ENCODE measurements at regions not wholly inside any gene's neighbourhood (a gene's known extent, or its start where the extent isn't known, plus 50 kb on each side); places are given as distances from the start of the nearest gene placed in this dataset.
A peak's percentile ranks its signal among the peaks of the same experiment; 100 is the strongest.

- no peaks in the 10 kb centered on the region for H3K9me3 ChIP-seq (ENCODE audit: control insufficient read depth, insufficient read depth, low read depth, low read length)
- POLR2A ChIA-PET: no interaction called here
- H3K4me3 ChIP-seq (ENCODE audit: low read depth, low read length): no peak overlapping the region
- H3K36me3 ChIP-seq (ENCODE audit: control insufficient read depth in 2 of 2, insufficient read depth in 1 of 2, low read length in 2 of 2): no peaks in the 10 kb centered on the region
- H3K4me1 ChIP-seq (ENCODE audit: control insufficient read depth, insufficient read depth, low read length): no peaks in the 10 kb centered on the region
- CTCF ChIA-PET: interaction anchor here (1.0 kb wide), 1 partner anchor 12 kb away, joined by 3 read pairs; no protein-coding TSS in a partner anchor
- TF ChIP-seq GLI4 (tag by site-specific recombination; IDR thresholded peaks at IDR 0.05): no peak
- no peak for TF ChIP-seq SP7 (tag by site-specific recombination; IDR thresholded peaks at IDR 0.05)
- no peak for TF ChIP-seq ZNF654 (tag by site-specific recombination; IDR thresholded peaks at IDR 0.05; ENCODE audit: low read depth)
- peak; percentile 83 for TF ChIP-seq SETDB1 (IDR thresholded peaks at IDR 0.05; ENCODE audit: insufficient read length, low read length)
- H3K27ac ChIP-seq (ENCODE audit: extremely low read depth, low read depth, low read length): no peak overlapping the region
Observed at GRCh38 chr6:14271789-14272736, 154.5 kb downstream of the CD83 start.

DNA sequence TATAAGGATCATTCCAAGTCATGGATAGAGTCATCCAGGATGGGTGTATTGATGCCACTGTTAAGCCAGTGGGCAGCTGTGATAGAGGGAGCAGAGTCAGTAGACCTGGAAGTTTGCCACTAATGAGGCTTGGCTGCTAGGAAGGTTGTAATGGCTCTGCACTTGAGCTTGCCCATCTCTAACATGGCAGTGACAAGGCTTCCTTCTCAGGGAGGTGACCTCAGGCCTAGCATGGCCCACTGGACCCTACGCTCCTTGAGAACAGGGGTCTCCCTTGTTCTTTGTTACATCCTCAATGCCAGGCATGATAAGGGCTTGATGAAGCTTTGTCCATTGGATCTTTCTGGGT, 155.1 kb downstream of the CD83 start:
- no peak overlapping the region for H3K4me3 ChIP-seq (ENCODE audit: low read depth, low read length)
- no peaks in the 10 kb centered on the region for H3K36me3 ChIP-seq (ENCODE audit: control insufficient read depth in 2 of 2, insufficient read depth in 1 of 2, low read length in 2 of 2)
- H3K27ac ChIP-seq (ENCODE audit: extremely low read depth, low read depth, low read length): no peak overlapping the region
- TF ChIP-seq ZNF658 (tag by site-specific recombination; IDR thresholded peaks at IDR 0.05): no peak
- no peak for TF ChIP-seq ZBTB7A (tag by site-specific recombination; IDR thresholded peaks at IDR 0.05; ENCODE audit: low read depth)
- TF ChIP-seq ZNF121 (tag by site-specific recombination; IDR thresholded peaks at IDR 0.05): no peak
- no peak for TF ChIP-seq ZNF175 (tag by site-specific recombination; IDR thresholded peaks at IDR 0.05)
- no peak for TF ChIP-seq TSHZ1 (tag by site-specific recombination; IDR thresholded peaks at IDR 0.05; ENCODE audit: borderline replicate concordance)
- TF ChIP-seq, protein P1, sequence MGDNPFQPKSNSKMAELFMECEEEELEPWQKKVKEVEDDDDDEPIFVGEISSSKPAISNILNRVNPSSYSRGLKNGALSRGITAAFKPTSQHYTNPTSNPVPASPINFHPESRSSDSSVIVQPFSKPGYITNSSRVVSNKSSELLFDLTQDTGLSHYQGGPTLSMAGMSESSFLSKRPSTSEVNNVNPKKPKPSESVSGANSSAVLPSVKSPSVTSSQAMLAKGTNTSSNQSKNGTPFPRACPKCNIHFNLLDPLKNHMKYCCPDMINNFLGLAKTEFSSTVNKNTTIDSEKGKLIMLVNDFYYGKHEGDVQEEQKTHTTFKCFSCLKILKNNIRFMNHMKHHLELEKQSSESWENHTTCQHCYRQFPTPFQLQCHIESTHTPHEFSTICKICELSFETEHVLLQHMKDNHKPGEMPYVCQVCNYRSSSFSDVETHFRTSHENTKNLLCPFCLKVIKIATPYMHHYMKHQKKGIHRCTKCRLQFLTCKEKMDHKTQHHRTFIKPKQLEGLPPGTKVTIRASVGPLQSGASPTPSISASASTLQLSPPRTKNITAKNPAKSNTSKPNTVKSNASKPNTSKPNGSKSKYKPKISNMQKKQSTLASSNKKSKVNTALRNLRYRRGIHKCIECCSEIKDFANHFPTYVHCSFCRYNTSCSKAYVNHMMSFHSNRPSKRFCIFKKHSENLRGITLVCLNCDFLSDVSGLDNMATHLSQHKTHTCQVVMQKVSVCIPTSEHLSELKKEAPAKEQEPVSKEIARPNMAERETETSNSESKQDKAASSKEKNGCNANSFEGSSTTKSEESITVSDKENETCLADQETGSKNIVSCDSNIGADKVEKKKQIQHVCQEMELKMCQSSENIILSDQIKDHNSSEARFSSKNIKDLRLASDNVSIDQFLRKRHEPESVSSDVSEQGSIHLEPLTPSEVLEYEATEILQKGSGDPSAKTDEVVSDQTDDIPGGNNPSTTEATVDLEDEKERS (tag by site-specific recombination; IDR thresholded peaks at IDR 0.05): no peak
- no peak for TF ChIP-seq ZNF677 (tag by site-specific recombination; IDR thresholded peaks at IDR 0.05)
- no peak for TF ChIP-seq ZFHX2 (tag by site-specific recombination; conservative IDR thresholded peaks at IDR 0.05)
- TF ChIP-seq, protein P2, sequence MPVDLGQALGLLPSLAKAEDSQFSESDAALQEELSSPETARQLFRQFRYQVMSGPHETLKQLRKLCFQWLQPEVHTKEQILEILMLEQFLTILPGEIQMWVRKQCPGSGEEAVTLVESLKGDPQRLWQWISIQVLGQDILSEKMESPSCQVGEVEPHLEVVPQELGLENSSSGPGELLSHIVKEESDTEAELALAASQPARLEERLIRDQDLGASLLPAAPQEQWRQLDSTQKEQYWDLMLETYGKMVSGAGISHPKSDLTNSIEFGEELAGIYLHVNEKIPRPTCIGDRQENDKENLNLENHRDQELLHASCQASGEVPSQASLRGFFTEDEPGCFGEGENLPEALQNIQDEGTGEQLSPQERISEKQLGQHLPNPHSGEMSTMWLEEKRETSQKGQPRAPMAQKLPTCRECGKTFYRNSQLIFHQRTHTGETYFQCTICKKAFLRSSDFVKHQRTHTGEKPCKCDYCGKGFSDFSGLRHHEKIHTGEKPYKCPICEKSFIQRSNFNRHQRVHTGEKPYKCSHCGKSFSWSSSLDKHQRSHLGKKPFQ (tag by site-specific recombination; IDR thresholded peaks at IDR 0.05): no peak
- POLR2A ChIA-PET: no interaction called here
- CTCF ChIA-PET: interaction anchor here (0.5 kb wide), 1 partner anchor 748 kb away, joined by 4 read pairs; no protein-coding TSS in a partner anchor
- H3K9me3 ChIP-seq (ENCODE audit: control insufficient read depth, insufficient read depth, low read depth, low read length): no peaks in the 10 kb centered on the region
- H3K4me1 ChIP-seq (ENCODE audit: control insufficient read depth, insufficient read depth, low read length): no peaks in the 10 kb centered on the region
